GM06990 (cell line): ENCODE measurements at regions not wholly inside any gene's neighbourhood (a gene's known extent, or its start where the extent isn't known, plus 50 kb on each side); places are given as distances from the start of the nearest gene placed in this dataset.
A peak's percentile ranks its signal among the peaks of the same experiment; 100 is the strongest.
"Not testable (repeated sequence)": the region's sequence is repeated elsewhere in the genome, so short reads cannot be mapped to it uniquely, and the experiment has no call there.

Experiments used
- DNase-seq: peaks from one replicate; pipeline ENCODE4 v3.0.0-alpha.2; 2011; ENCODE audit not compliant: insufficient read length; ENCODE audit errors: extremely low read depth
- H3K27me3 ChIP-seq: replicated peaks from 2 replicates; pipeline ENCODE4 v1.6.0; 2011; ENCODE audit warnings: low read length; ENCODE audit not compliant: control insufficient read depth, insufficient read depth
- H3K36me3 ChIP-seq: 2 replicates; pipeline ENCODE4 v1.5.1; 2011; ENCODE audit warnings: low read length; ENCODE audit not compliant: control insufficient read depth, insufficient read depth
- H3K4me3 ChIP-seq: replicated peaks from 2 replicates; pipeline ENCODE4 v1.5.1; 2011; ENCODE audit warnings: low read depth, mild to moderate bottlenecking, control low read depth, low read length
- CTCF ChIP-seq: IDR thresholded peaks from 2 replicates; pipeline ENCODE4 v1.5.1; 2011; ENCODE audit warnings: low read length, control low read depth, mild to moderate bottlenecking, inconsistent platforms; ENCODE audit not compliant: insufficient read depth, poor library complexity, severe bottlenecking

- peak; percentile 0 for DNase-seq
- Histone ChIP-seq H3K4me3 (no peak overlapping the region), H3K27me3 (no peaks in the 10 kb centered on the region), H3K36me3 (no peaks in the 10 kb centered on the region)
- TF ChIP-seq CTCF, result no peak
These were observed 544.1 kb upstream of the CDH7 start for GRCh38 chr18:65206551-65207260.

- TF ChIP-seq CTCF, result no peak
- Histone ChIP-seq H3K4me3 (no peak overlapping the region), H3K36me3 (no peaks in the 10 kb centered on the region), H3K27me3 (no peaks in the 10 kb centered on the region)
- no peak for DNase-seq
These were observed 548.7 kb upstream of the CDH7 start for GRCh38 chr18:65202091-65202490.

DNA sequence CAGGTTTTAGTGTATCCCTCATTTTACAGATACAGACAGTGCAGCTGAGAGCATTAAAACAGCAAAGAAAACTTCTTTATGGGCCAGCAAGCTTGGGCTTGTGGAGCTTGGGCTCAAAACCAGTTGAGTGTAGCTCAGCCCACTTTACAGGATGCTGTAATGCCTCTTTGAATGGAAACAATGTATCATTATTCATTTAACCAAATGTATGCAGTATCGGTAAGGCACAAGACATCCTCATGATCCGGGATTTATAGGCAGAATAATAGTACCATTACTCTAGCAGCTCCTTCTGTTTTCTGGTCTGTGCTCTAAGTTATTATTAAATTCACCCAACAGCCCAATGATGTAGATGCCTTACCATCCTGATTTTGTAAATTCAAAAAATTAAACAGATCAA, 575.1 kb upstream of the CDH7 start:
- no peak for DNase-seq
- no peak overlapping the region for H3K4me3 ChIP-seq

DNA sequence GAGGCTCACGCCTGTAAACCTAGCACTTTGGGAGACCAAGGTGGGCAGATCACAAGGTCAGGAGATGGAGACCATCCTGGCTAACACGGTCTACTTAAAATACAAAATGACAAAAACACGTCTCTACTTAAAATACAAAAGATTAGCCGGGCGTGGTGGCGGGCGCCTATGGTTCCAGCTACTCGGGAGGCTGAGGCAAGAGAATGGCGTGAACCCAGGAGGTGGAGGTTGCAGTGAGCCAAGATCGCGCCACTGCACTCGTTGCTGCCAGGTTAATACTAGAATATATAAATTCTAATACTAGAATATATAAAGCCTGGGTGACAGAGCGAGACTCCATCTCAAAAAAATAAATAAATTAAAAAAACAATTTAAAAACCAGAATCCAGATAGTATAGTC, 588.7 kb upstream of the CDH7 start:
- not testable (repeated sequence) for H3K4me3 ChIP-seq, DNase-seq, H3K36me3 ChIP-seq, H3K27me3 ChIP-seq

More for the DNA sequence above, 575.1 kb upstream of the CDH7 start:
- TF ChIP-seq CTCF, result no peak
- H3K36me3 ChIP-seq, result no peaks in the 10 kb centered on the region
- H3K27me3 ChIP-seq, result no peaks in the 10 kb centered on the region

DNA sequence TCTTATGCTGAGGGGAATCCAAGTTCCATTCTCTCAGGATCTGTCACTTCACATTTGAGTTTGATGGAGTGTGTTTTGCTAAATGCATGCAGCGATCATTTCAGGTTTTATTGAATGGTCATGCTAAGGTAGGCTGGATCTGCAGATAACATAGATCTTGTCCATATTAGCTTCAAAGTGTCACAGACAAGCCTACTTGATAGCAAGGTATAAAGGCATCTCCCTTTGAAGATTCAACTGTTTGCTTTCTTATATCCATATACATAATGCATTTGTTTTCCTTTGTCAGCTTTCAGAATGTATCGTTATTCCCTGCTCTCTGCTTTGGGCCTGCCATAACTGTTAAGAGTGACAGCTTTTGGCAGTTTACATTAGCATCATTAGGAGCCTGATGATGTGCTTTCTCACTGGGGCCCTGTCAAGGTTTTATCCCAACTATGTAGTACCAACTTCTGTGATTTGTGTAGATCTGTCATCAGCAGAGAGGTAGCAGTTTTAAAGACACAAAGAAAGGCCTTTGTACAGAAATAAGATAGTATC, 604.3 kb upstream of the CDH7 start:
- DNase-seq, result no peak
- Histone ChIP-seq H3K36me3 (no peaks in the 10 kb centered on the region), H3K4me3 (no peak overlapping the region), H3K27me3 (no peaks in the 10 kb centered on the region)
- no peak for TF ChIP-seq CTCF

DNA sequence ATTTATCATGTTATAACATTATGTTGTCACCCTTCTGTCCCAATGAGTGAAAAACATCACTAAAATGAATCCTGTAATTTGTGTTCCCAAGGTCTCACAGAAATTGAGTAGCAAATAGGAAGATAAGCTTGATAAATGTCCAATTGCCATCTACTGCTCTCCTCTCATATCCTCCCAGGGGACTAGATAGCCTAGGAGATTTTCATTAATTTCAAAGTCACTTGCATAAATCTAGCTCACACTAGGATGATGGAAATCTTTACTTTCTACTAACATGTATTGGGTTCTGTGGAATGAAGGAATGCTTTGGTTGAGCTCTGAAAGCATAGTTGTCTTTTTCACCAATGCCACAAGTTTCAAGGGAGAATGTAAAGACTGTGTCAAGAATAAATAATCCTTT, 605.5 kb upstream of the CDH7 start:
- H3K4me3 ChIP-seq, result no peak overlapping the region
- H3K27me3 ChIP-seq, result no peaks in the 10 kb centered on the region
- no peaks in the 10 kb centered on the region for H3K36me3 ChIP-seq
- TF ChIP-seq CTCF, result no peak
- DNase-seq, result no peak
